Retina (tissue), 1 donor: ENCODE measurements at regions not wholly inside any gene's neighbourhood (a gene's known extent, or its start where the extent isn't known, plus 50 kb on each side); places are given as distances from the start of the nearest gene placed in this dataset.
"Not testable (repeated sequence)": the region's sequence is repeated elsewhere in the genome, so short reads cannot be mapped to it uniquely, and the experiment has no call there.

Experiments used
- DNase-seq: peaks from one replicate; pipeline ENCODE4 v3.0.0-alpha.2; 2016

DNA sequence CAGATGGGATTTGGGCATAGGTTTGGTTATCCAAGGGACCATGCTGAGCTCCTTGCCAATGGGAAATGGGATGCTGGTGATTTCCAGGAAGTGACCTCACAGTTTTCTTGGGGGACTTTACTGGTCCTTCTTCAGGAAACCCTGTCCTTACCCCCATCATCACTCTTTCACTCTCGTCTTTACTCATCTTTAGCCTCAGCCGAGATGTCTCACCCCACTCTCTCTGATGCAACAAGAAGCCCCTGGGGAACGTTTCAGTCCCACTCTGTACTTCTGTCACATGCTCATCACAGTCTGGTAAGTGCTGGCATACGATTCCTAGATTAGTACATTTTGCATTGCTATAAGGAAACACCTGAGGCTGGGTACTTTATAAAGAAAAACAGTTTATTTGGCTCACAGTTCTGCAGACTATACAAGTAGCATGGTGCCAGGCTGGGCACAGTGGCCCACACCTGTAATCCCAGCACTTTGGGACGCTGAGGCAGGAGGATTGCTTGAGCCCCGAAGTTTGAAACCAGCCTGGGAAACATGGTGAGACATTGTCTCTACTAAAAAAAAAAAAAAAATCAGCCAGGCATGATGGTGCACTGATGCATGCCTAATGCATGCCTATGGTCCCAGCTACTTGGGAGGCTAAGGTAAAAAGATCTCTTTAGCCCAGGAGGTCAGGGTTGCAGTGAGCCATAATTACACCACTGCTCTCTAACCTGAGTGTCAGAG lies 63.5 kb upstream of the VKORC1L1 start:
- DNase-seq = no peak

DNA sequence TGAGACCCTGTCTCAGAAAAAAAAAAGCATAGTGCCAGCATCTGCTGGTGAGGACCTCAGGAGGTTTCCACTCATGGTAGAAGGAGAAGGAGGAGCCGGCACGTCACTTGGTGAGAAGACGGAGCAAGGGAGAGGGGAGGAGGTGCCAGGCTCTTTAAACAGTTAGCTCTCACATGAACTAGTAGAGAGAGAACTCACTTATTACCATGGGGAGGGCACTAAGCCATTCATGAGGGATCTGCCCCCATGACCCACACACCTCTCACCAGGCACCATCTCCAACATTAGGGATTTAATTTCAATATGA lies 62.9 kb upstream of the VKORC1L1 start:
- no peak for DNase-seq

GRCh38 chr7:65812281-65812680 lies 60.6 kb upstream of the VKORC1L1 start:
- DNase-seq = no peak

DNA sequence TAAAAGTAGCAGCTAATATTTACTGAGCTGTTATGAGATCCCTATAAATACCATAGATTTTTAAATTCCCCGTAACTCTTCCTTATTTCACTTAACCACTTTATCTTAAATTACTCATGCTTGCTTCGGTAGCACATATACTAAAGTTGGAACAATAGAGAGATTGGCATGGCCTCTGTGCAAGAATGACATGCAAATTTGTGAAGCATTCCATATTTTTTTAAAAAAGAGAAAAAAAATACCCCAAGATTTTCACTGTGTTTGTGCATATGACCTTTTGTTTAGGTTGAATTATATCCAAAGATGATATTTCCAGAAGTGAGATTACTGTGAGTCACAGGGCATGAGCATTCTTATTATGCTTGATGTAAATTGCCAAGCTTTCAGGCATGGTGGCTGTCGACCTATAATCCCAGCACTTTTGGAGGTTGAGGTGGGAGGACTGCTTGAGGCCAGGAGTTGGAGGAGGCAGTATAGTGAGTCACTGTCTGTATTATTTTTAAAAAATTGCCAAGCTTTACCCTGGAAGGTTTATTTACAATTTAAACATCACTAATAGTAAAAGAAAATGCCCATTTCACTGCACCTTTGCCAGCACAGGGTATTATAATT lies 58.2 kb upstream of the VKORC1L1 start:
- not testable (repeated sequence) for DNase-seq

- no peak for DNase-seq
Observed at GRCh38 chr7:65820287-65820950, 52.5 kb upstream of the VKORC1L1 start.
